ENCODE measurements at regions not wholly inside any gene's neighbourhood (a gene's known extent, or its start where the extent isn't known, plus 50 kb on each side); places are given as distances from the start of the nearest gene placed in this dataset.

DNA sequence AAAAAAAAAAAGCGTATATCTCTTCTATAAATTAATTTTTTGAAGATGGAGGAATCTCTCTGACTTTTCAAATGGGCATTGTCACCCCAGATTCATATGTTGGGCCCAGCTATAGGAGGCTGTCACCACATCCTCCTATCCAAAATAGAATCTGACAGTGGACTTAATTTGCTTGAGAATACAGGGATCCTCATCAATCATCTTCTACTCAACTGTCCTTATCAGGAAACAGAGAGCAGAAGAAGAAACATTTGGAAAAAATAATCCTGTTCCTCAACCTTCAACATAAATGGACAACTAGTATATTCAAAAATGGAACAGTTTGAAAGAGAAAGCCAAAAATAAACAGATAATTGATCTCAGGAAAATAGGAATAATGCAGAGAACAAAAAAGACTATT, 725.4 kb upstream of the INTU start (continued):
- TF ChIP-seq, protein P1, sequence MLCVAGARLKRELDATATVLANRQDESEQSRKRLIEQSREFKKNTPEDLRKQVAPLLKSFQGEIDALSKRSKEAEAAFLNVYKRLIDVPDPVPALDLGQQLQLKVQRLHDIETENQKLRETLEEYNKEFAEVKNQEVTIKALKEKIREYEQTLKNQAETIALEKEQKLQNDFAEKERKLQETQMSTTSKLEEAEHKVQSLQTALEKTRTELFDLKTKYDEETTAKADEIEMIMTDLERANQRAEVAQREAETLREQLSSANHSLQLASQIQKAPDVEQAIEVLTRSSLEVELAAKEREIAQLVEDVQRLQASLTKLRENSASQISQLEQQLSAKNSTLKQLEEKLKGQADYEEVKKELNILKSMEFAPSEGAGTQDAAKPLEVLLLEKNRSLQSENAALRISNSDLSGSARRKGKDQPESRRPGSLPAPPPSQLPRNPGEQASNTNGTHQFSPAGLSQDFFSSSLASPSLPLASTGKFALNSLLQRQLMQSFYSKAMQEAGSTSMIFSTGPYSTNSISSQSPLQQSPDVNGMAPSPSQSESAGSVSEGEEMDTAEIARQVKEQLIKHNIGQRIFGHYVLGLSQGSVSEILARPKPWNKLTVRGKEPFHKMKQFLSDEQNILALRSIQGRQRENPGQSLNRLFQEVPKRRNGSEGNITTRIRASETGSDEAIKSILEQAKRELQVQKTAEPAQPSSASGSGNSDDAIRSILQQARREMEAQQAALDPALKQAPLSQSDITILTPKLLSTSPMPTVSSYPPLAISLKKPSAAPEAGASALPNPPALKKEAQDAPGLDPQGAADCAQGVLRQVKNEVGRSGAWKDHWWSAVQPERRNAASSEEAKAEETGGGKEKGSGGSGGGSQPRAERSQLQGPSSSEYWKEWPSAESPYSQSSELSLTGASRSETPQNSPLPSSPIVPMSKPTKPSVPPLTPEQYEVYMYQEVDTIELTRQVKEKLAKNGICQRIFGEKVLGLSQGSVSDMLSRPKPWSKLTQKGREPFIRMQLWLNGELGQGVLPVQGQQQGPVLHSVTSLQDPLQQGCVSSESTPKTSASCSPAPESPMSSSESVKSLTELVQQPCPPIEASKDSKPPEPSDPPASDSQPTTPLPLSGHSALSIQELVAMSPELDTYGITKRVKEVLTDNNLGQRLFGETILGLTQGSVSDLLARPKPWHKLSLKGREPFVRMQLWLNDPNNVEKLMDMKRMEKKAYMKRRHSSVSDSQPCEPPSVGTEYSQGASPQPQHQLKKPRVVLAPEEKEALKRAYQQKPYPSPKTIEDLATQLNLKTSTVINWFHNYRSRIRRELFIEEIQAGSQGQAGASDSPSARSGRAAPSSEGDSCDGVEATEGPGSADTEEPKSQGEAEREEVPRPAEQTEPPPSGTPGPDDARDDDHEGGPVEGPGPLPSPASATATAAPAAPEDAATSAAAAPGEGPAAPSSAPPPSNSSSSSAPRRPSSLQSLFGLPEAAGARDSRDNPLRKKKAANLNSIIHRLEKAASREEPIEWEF (IDR thresholded peaks at IDR 0.05; ENCODE audit: insufficient replicate concordance, low read depth, low read length) = no peak
- no peak for TF ChIP-seq CBX3 (IDR thresholded peaks at IDR 0.05; ENCODE audit: borderline replicate concordance, low read depth)
- TF ChIP-seq, protein P2, sequence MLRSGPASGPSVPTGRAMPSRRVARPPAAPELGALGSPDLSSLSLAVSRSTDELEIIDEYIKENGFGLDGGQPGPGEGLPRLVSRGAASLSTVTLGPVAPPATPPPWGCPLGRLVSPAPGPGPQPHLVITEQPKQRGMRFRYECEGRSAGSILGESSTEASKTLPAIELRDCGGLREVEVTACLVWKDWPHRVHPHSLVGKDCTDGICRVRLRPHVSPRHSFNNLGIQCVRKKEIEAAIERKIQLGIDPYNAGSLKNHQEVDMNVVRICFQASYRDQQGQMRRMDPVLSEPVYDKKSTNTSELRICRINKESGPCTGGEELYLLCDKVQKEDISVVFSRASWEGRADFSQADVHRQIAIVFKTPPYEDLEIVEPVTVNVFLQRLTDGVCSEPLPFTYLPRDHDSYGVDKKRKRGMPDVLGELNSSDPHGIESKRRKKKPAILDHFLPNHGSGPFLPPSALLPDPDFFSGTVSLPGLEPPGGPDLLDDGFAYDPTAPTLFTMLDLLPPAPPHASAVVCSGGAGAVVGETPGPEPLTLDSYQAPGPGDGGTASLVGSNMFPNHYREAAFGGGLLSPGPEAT (IDR thresholded peaks at IDR 0.05; ENCODE audit: low read depth) = no peak
- TF ChIP-seq, protein P3, sequence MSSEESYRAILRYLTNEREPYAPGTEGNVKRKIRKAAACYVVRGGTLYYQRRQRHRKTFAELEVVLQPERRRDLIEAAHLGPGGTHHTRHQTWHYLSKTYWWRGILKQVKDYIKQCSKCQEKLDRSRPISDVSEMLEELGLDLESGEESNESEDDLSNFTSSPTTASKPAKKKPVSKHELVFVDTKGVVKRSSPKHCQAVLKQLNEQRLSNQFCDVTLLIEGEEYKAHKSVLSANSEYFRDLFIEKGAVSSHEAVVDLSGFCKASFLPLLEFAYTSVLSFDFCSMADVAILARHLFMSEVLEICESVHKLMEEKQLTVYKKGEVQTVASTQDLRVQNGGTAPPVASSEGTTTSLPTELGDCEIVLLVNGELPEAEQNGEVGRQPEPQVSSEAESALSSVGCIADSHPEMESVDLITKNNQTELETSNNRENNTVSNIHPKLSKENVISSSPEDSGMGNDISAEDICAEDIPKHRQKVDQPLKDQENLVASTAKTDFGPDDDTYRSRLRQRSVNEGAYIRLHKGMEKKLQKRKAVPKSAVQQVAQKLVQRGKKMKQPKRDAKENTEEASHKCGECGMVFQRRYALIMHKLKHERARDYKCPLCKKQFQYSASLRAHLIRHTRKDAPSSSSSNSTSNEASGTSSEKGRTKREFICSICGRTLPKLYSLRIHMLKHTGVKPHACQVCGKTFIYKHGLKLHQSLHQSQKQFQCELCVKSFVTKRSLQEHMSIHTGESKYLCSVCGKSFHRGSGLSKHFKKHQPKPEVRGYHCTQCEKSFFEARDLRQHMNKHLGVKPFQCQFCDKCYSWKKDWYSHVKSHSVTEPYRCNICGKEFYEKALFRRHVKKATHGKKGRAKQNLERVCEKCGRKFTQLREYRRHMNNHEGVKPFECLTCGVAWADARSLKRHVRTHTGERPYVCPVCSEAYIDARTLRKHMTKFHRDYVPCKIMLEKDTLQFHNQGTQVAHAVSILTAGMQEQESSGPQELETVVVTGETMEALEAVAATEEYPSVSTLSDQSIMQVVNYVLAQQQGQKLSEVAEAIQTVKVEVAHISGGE (CRISPR knock-in tag; IDR thresholded peaks at IDR 0.05) = no peak
